ENCODE measurements at regions not wholly inside any gene's neighbourhood (a gene's known extent, or its start where the extent isn't known, plus 50 kb on each side); places are given as distances from the start of the nearest gene placed in this dataset.

GRCh38 chr13:33634546-33634982, 183.4 kb upstream of the RFC3 start:
- 26 to 36% methylated on average over 8 of the region's 8 CpGs for WGBS, 2 donors

GRCh38 chr13:33636243-33636642, 181.7 kb upstream of the RFC3 start:
- TF ChIP-seq EP300 (IDR thresholded peaks at IDR 0.05), result no peak
- no peak for TF ChIP-seq POLR2A (IDR thresholded peaks at IDR 0.05)
- no peak for TF ChIP-seq CTCF (IDR thresholded peaks at IDR 0.05)
- Histone ChIP-seq H3K4me1 (peaks cover 0 to 20% (median 0%) of the 10 kb centered on the region in 4 donors), H3K27ac (peak overlapping the region in 1 of 4 donors; percentile 66), H3K36me3 (no peaks in the 10 kb centered on the region), H3K27me3 (no peaks in the 10 kb centered on the region), H3K9me3 (no peaks in the 10 kb centered on the region), H3K4me3 (no peak overlapping the region)
- WGBS, 2 donors, result 74 to 82% methylated on average over 5 of the region's 5 CpGs
- no peak for DNase-seq (ENCODE audit: low spot score in 2 of 2)

More at GRCh38 chr13:33634546-33634982, 183.4 kb upstream of the RFC3 start:
- DNase-seq (ENCODE audit: low spot score in 2 of 2), result no peak
- Histone ChIP-seq H3K4me1 (peaks cover 0 to 23% (median 0%) of the 10 kb centered on the region in 4 donors), H3K36me3 (no peaks in the 10 kb centered on the region), H3K27ac (peak overlapping the region in 2 of 4 donors; percentile 41 to 56), H3K9me3 (no peaks in the 10 kb centered on the region), H3K27me3 (no peaks in the 10 kb centered on the region), H3K4me3 (no peak overlapping the region)
- TF ChIP-seq POLR2A (IDR thresholded peaks at IDR 0.05), result no peak
- TF ChIP-seq EP300 (IDR thresholded peaks at IDR 0.05), result no peak
- peak in 1 of 5 experiments; percentile 24 for TF ChIP-seq CTCF (IDR thresholded peaks at IDR 0.05)

- WGBS, 2 donors, result 84 to 86% methylated on average over 3 of the region's 3 CpGs
- H3K27me3 ChIP-seq, result no peaks in the 10 kb centered on the region
- peak overlapping the region in 1 of 4 donors; percentile 66 for H3K27ac ChIP-seq
Measured at GRCh38 chr13:33636955-33637670, 180.8 kb upstream of the RFC3 start.

GRCh38 chr13:33637978-33638743, 179.8 kb upstream of the RFC3 start:
- no peaks in the 10 kb centered on the region for H3K27me3 ChIP-seq
- no peak overlapping the region for H3K4me3 ChIP-seq
- WGBS, 2 donors, result 79 to 87% methylated on average over 3 of the region's 3 CpGs
- TF ChIP-seq POLR2A (IDR thresholded peaks at IDR 0.05) (no peak), CTCF (IDR thresholded peaks at IDR 0.05) (no peak), EP300 (IDR thresholded peaks at IDR 0.05) (no peak)
- H3K36me3 ChIP-seq, result no peaks in the 10 kb centered on the region
- peaks cover 0 to 36% (median 3%) of the 10 kb centered on the region in 4 donors for H3K4me1 ChIP-seq
- no peak for DNase-seq (ENCODE audit: low spot score in 2 of 2)
- H3K27ac ChIP-seq, result peak overlapping the region in 2 of 4 donors; percentile 23 to 66
- no peaks in the 10 kb centered on the region for H3K9me3 ChIP-seq

More at GRCh38 chr13:33636955-33637670, 180.8 kb upstream of the RFC3 start:
- Histone ChIP-seq H3K4me1 (peaks cover 0 to 25% (median 0%) of the 10 kb centered on the region in 4 donors), H3K4me3 (no peak overlapping the region), H3K36me3 (no peaks in the 10 kb centered on the region), H3K9me3 (no peaks in the 10 kb centered on the region)
- TF ChIP-seq POLR2A (IDR thresholded peaks at IDR 0.05) (no peak), EP300 (IDR thresholded peaks at IDR 0.05) (no peak), CTCF (IDR thresholded peaks at IDR 0.05) (no peak)
- no peak for DNase-seq (ENCODE audit: low spot score in 2 of 2)

DNA sequence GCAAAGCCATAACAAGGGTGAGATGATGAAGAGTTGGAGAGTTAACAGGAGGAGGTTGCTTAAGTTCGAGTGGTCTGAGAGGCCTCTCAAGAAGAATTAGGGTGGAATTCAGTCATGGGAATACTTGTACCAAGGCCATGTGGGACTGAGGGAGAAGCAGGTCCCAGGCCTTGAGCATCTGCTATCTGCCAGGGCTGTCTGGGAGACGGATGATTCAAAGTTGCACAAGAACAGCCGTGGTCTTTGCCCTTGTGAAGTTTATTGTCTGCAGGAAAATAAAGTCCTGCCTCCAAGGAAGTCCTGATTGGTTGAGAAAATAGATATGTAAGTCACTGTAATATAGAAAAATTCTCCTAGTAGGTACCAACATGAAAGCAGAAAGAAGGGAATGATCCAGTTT, 178.8 kb upstream of the RFC3 start:
- peaks cover 0 to 36% (median 8%) of the 10 kb centered on the region in 4 donors for H3K4me1 ChIP-seq
- no peaks in the 10 kb centered on the region for H3K36me3 ChIP-seq
- TF ChIP-seq POLR2A (IDR thresholded peaks at IDR 0.05) (no peak), EP300 (IDR thresholded peaks at IDR 0.05) (peak in 1 of 2 donors; percentile 70)
- no peaks in the 10 kb centered on the region for H3K9me3 ChIP-seq
- H3K27ac ChIP-seq, result peak overlapping the region in 1 of 4 donors; percentile 66
- no peaks in the 10 kb centered on the region for H3K27me3 ChIP-seq
- H3K4me3 ChIP-seq, result no peak overlapping the region
- WGBS, 2 donors, result 55 to 59% methylated on average over 3 of the region's 3 CpGs
- DNase-seq (ENCODE audit: low spot score in 2 of 2), result peak in 1 of 2 donors; percentile 50
